Myocyte (in vitro differentiated cells): ENCODE measurements at regions not wholly inside any gene's neighbourhood (a gene's known extent, or its start where the extent isn't known, plus 50 kb on each side); places are given as distances from the start of the nearest gene placed in this dataset.

ENCODE experiments used
- DNase-seq: peaks from one replicate; pipeline ENCODE4 v3.0.0-alpha.2; 2012; ENCODE audit warnings: low read depth

DNA sequence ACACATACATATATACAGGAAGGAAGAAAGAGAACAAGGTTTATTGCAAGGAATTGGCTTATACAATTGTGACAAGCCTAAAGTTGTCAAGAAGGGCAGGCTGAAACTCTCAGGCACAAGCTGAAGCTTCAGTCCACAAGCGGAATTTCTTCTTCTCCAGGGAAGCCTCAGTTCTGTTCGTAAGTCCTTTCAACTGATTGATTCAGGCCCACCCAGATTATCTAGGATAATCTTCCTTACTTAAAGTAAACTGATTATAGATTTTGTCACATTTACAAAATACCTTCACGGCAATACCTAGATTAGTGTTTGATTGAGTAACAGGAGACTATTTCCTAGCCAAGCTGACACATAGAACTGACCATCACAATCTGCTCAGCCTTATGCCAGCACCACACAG, 81.5 kb upstream of the TMEM260 start:
- DNase-seq = no peak

DNA sequence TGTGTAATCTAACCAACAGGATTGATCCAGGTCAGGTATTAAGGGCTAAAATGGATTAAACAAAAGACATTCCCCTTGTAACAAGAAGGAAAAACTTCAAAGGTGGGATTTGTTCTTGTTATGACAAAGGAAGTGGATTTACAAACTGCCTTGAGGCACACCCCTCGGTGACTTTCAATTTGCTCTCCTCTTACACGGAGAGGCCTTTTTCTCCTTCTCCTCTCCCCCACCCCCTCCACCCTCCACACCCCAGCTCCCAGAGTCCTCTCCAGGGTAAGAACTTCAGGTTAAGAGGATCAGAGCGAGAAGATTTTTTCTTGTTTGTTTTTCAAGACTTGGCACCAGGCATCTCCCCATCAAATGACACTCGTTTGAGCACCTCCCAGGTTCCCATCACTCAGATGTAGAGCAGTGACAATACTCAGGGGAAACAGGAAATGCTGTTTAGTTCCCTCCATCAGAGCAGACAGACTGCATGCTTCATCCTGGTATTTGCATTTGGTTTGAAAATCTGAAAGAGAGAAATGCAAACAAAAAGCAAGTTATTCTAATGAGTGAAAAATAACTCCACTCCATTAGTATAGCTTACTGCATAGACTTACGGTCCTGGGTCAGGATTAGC, 77.6 kb upstream of the TMEM260 start:
- no peak for DNase-seq

DNA sequence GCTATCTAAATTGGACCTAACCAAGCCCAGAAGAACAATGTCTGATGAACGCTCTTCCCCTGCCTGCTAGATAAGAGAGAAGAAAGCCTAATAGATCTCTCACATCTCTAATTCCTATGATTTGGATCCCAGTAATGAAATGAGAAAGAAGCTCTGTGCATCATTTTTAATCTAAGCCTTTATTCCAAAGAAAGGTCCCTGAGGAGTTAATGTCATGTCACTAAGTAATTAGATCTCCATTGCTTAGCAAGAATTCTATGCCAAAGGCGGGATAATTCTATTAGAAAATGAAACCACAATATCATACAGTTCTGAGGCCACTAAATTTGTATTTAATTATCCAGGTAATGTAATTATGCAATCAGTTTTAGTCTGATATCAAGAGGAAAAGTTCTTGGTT, 74.2 kb upstream of the TMEM260 start:
- no peak for DNase-seq

DNA sequence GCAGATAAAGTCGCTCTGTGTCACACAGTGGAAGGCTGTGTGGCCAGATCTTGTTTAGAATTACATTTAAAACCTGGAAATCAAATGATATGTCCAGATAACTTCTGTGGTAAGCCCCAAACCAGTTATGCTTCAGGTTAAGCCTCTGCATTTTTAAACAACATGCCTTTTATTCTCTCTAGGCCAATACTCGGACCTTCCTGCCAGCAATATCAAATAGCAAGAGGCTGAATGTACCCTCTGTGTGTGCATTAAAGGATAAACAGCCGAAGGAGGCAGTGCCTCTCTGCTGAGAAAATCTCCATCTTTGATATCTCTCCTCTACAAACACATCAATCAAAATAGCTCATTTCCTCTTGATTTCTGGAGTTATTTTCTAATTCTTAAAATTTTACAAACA, 67.1 kb upstream of the TMEM260 start:
- no peak for DNase-seq

DNA sequence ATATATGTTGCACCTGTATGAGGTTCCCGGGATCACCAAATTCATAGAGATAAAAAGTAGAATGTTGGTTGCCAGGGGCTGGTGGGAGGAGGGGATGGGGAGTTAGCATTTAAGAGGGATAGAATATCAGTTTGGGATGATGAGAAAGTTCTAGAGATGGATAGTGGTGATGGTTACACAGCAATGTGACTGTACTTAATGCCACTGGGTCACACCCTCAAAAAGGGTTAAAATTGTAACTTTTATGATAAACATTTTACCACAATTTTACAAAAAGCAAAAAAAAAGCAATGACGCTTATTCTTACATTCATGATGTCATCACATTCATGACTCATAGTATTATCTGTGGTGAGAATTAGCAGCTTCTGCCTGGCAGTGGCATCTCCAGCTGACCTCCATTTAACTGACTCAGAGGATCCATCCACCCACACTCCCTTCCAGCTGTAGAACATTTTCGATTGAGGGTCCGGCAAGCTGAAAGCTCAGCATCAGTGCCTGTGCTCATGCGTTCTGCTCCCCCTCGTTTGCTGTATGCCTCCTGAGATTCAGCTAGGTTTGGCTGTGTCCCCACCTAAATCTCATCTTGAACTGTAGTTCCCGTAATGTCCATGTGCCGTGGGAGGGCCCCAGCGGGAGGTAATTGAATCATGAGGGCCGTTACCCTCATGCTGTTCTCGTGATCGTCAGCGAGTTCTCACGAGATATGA, 64.8 kb upstream of the TMEM260 start:
- peak; percentile 49 for DNase-seq

DNA sequence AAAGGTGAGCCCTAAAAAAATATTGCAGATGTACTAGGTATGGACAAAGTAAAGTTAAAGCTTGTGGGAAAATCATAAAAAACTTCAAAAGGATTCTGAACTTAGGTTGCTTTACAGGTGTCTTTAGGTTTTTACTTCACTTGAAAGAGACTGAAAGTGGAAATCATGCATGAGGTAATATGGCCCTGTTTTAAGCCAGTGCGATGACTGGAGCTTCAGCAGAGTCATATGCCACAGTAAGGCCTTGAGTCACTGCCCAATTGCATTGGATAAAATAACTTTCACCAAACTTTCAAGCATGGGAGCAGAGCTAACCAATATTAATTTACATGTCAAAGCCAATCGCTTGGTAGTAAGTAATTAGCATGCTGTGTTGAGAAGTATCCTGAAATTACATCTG, 63.9 kb upstream of the TMEM260 start:
- DNase-seq = no peak

DNA sequence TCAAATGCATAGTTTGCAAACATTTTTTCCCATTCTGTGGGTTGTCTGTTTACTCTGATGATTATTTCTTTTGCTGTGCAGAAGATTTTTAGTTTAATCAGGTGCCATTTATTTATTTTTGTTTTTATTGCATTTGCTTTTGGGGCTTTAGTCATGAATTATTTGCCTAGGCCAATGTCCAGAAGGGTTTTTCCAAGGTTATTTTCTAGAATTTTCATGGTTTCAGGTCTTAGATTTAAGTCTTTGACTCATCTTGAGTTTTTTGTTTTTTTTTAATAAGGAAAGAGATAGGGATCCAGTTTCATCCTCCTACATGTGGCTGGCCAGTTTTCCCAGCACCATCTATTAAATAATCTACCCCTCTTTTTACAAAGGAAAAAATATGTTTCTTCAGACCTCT, 57.2 kb upstream of the TMEM260 start:
- DNase-seq = no peak

DNA sequence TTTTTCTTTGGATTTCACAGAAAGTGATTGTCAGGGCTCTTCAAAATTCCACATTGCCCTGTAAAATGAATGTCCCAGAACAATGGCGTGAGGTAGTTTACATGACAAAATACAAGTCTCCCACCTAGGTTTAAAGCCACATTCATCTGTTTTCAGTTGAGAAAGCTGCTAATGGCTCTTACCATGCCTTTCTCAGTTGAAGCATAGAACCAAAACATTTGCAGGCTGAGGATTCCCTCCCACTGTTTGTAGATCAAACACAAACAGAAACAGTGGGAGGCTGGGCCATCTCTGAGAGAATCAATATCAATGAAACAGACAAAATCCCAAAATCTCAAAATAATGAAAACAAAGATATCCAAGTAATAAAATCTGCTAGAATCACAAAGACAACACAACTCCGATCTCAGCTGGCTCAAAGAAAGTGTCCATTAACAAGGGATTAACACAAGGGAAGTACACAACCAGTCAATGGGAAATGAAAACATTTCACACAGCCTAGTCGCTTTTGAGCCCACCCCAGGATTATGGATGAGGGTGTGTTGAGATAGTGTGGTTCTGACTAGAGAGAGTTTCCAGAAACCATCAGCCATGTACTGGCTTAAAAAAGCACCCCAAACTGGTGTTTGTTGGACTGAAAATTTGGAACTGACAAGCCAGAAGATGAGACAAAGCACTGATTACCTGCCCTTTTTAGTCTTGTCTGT, 54.5 kb upstream of the TMEM260 start:
- no peak for DNase-seq

DNA sequence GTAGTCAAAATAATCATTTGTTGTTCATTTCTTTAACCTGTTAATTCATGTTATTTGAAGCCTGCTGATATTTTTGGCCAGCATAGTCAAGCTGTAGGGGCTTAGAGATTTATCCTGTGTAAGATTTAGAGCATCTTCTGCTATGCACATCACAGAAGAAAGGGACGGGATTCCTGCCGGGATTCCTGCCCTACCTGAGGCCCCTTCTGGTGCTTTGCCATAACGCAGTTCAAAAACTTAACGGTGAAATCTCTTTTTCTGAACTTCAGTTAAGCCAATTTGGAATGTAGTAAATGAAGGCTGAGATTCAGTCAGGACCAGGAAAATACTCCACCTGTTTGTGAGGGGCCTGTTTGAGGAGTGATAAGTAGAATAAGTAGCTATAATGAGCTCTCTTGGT, 50.7 kb upstream of the TMEM260 start:
- DNase-seq = no peak
